OCI-M2 (cell line): ENCODE measurements at regions not wholly inside any gene's neighbourhood (a gene's known extent, or its start where the extent isn't known, plus 50 kb on each side); places are given as distances from the start of the nearest gene placed in this dataset.
"Not testable (repeated sequence)": the region's sequence is repeated elsewhere in the genome, so short reads cannot be mapped to it uniquely, and the experiment has no call there.

Experiments
- DNase-seq: peaks from one replicate; lab custom pipeline; 2025; ENCODE audit not compliant: unreplicated experiment; lab: John Stamatoyannopoulos, UW

GRCh38 chr10:31687663-31688482 lies 240.8 kb downstream of the ARHGAP12 start:
- DNase-seq = no peak

DNA sequence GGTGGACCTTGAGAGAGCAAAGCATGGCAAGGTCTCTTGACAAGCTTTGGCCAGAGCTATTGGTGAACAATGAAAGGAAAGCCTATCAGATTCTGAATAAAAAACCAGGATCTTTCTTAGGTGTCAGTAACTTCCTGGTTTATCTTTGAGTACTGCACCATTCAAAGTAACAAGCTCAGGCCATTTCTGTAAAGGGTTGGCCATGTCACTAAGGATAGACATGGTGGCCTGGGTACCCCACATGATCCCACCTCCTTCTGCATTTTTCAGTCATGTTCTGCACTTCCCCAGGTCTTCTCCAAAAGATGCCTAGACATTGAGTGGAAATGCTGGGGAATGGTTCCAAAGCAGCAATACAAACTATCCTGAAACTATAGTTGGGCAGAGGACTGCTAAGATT lies 242.0 kb downstream of the ARHGAP12 start:
- DNase-seq = no peak

- no peak for DNase-seq
Measured at GRCh38 chr10:31683682-31684081, 244.9 kb downstream of the ARHGAP12 start.

DNA sequence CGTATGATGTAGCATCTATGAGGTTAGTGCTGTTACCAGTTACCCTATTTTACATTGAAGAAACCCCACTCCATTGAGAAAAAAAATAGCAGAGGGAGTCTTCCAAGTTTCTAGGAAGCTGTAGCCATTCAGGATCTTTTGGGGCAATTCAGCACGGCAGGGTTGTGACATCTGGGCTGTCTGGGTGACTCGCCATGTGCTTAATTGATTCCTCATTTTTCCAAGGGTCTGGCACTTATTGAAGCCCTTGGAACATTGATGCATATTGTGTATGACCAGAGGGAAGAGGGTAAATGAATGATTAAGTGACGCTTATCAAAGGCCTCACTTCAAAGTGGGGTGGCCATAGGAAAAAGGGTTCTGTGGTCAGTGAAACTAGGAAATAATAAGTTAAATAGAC lies 248.7 kb downstream of the ARHGAP12 start:
- DNase-seq = no peak

DNA sequence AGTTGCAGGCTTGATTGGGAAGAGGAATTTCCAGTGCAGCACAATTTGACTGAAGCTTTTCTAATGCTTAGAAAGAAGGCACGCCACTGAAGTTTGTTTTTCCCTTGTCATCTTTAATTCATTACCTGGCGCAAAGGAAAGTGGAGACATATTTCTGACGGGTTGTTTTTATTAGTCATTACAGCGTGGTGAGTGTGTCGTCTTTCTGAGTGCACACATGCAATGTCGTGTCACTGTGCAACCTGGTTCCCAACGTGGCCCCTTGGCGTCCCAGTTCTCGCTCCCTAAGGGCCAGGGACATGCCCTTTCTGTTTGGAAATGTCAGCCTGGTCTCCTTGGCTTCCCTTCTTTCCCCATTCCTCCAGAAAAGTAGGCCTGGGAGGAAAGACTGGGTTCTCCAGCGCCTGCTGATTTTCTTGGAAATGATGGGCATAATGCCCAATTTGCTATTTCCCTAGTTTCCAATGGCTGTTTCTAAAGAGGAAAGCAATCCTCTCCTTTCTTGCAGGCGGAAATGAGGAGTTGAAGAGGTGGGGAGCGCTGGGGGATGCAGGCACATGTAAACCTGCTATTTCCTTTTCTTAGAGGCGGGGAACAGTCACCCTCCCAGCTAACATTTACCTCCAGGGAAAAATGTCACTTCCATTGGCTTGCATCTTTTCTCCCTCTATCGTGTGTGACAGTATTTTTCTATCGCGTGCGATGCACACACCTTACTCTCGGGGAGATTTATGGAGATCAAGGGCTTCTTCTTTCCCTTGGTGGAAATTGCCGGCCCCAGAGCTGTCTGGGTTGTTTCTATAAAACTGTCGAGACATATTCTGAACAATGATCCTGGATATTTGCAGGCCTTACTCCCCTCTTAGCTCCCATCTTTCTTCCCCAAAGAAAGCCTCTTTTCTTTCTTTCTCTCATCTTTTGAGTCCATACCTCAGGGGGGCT lies 249.8 kb downstream of the ARHGAP12 start:
- DNase-seq = no peak

- no peak for DNase-seq
Measured at GRCh38 chr10:31678139-31678536, 250.5 kb downstream of the ARHGAP12 start.

GRCh38 chr10:31677195-31678138 lies 251.2 kb downstream of the ARHGAP12 start:
- DNase-seq = no peak

GRCh38 chr10:31675726-31676125 lies 252.9 kb downstream of the ARHGAP12 start:
- no peak for DNase-seq

DNA sequence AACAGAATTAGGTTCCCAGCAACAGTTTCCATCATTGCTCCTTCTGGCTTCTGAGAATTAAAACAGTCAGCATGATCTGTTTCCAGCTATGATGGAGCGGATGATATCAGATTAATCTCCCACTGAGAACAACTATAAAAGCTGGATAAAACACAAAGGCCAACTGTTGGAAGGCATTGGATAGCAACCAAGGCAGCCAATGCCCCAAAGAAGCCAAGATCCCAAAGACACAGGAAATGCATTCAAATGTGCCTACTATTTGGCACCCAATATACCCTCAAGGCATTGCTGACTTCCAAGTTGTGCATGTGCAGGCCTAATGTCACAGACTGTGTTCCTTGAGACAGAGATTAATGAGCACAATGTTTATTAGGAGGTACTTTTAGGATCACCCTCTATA lies 259.3 kb downstream of the ARHGAP12 start:
- no peak for DNase-seq

- DNase-seq = no peak
Measured at GRCh38 chr10:31668326-31668725, 260.3 kb downstream of the ARHGAP12 start.

DNA sequence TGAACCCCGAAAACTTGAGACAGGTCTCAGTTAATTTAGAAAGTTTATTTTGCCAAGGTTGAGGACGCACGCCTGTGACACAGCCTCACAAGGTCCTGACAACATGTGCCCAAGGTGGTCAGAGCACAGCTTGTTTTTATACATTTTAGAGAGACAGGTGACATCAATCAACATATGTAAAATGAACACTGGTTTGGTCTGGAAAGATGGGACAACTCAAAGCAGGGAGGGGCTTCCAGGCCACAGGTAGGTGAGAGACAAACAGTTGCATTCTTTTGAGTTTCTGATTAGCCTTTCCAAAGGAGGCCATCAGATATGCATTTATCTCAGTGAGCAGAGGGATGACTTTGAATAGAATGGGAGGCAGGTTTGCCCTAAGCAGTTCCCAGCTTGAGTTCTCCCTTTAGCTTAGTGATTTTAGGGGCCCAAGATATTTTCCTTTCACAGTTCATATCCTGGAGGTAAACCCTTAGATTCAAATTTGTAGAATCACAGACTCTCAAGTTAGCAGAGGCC lies 262.8 kb downstream of the ARHGAP12 start:
- not testable (repeated sequence) for DNase-seq

GRCh38 chr10:31664803-31665202 lies 263.8 kb downstream of the ARHGAP12 start:
- no peak for DNase-seq

DNA sequence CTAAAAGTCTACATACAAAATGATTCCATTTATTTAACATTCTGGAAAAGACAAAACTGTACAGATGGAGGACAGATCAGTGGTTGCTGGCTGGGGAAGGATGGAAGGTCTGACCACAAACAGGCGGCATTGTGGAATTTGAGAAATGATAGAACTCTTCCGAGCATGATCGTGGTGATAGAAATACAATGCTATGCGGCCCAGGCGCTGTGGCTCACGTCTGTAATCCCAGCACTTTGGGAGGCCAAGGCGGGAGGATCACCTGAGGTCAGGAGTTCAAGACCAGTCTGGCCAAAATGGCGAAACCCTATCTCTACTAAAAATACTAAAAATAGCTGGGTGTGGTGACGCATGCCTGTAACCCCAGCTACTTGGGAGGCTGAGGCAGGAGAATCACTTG lies 264.6 kb downstream of the ARHGAP12 start:
- DNase-seq = not testable (repeated sequence)

GRCh38 chr10:31660300-31660699 lies 268.3 kb downstream of the ARHGAP12 start:
- DNase-seq = no peak

GRCh38 chr10:31659665-31660064 lies 269.0 kb downstream of the ARHGAP12 start:
- no peak for DNase-seq

- no peak for DNase-seq
Measured at GRCh38 chr10:31657434-31657872, 271.2 kb downstream of the ARHGAP12 start.

DNA sequence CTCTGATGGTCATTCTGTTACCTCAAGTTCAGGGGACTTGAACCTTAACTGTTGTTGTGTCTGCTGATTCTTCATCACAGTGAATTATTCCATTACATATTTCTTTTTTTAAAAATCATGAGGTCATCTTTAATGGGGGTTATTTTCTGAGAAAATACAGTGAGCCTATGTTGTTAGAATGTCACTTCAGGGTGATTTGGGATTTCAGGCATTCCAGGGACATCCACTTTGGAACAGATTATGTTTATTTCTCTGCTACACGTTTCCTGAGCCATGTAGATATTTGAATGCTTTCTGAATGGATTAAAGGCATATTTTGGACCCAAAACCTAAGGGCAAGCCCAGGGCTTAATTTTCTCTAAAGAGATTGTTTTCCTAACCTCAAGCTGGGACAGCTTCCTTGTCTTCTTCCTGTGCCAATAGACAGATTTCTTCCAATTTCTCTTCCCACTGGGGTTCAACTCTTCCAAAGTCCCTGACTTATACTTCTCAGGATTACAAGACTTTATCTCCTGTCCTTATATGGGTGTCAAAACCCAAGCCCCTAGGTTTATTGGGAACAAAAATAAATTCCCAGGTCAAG lies 271.7 kb downstream of the ARHGAP12 start:
- no peak for DNase-seq

DNA sequence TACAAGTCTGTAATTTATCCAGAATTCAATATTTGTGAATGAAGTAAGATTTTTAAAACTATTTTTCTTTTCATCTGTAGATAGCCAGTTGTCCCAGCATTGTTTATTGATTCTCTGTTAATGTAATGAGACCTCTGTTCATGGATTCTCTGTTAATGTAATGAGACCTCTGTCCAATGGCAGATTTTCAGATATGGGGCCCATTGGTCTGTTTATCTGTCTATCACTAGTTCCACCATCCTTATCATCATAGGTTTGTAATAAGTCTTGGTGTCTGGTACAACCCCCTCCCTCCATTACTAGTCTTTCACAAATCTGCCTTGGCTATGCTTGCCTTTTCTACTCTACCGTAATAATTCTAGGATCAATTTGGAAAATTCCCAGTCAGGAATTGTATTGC lies 276.6 kb downstream of the ARHGAP12 start:
- DNase-seq = no peak

DNA sequence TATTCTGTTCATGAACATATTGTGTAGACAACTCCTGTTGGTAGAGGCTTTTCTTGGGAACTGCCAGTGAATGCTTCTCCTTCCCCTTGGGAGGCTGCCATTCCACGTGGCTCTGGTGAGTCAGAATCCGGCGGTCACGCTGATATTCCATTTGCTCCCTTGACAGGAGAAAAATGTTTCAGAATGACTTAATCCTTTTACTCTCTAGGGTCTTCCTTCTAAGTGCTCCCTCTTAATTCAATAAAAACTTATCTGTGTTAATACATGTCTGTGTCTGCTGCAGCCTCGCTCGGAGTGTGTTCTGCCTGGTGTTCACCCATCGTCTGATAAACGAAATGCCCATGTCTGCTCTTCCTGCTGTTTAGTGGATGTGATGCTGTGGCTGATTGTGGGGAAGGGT lies 278.6 kb downstream of the ARHGAP12 start:
- DNase-seq = no peak

DNA sequence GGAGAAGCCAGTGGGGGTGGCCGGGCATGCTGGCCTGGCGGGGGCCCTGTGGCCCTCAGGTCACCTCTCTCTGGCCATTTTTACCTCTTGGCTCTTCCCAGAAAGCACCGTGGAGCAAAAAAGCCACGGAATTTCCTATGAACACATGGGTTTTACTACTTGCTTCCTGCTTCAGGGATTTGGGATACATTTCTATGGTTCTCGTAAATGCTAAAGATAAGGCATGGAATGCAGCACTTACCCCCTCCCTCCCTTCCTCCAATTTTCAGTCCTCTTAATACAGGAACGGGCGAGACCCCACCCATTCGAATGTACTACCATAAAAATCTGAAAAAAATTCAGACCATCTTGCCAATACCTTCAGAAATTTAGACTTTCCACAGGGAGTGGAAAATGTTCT lies 279.7 kb downstream of the ARHGAP12 start:
- DNase-seq = no peak
